ENCODE measurements at regions not wholly inside any gene's neighbourhood (a gene's known extent, or its start where the extent isn't known, plus 50 kb on each side); places are given as distances from the start of the nearest gene placed in this dataset.
"Not testable (repeated sequence)": the region's sequence is repeated elsewhere in the genome, so short reads cannot be mapped to it uniquely, and the experiment has no call there.

DNA sequence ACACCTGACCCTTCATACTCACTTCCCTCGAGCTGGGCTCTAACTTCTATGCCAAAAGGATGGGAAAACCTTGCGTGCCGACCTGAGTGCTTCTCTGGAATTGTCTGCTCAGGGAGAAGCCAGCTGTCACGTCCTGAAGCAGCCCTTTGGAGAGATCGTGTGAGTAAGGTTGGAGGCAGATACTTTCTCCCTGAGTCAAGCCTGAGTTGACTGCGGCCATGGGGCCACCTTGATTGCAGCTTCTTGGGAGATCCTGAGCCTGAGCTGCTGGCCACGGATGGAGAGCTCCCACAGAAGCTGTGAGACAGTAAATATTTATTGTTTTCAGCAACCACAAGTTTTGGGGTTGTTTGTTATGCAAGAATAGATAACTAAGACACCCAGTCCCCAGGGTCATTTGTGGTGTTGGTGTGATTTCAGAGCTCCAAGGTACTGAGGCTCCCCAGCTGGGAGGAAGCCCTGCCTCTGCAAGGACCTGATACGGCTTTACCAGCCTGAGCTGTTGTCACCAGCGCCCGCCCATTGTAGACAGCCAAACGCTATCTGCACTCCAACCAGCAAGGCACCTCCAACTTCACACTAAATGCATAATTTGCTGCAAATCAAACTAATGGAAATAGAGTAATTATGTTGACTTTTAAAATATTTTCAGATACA, 531.6 kb downstream of the PTPRU start:
- DNase-seq: no peak

DNA sequence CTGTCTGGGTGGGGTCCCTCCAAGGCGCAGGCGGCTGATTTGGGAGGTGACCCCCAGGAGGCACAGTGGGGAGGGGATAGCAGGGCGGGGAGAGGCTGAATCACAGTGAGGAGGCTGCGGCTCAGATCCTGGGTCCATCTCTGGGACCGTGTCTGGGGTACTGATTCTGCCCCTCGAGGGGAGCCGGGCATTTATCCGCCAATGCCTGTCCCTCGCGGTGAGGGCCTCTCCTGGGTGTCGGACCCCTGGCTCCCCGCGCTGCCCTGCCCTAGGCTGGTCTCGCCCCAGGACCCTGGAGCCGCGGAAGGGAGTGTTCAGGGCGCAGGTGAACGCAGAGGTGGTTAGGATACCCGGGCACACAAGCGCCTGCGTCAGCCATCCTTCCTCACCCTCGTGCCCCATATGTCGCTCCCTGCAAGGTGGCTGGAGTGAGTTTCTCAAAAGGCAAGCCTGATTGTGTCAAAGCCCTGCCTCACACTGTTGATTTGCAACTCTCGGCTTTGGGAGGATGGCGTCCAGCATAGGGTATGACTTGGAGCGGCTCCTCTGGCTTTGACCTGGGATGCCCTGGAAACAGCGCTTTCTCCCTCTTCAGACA, 530.9 kb downstream of the PTPRU start:
- no peak for DNase-seq

DNA sequence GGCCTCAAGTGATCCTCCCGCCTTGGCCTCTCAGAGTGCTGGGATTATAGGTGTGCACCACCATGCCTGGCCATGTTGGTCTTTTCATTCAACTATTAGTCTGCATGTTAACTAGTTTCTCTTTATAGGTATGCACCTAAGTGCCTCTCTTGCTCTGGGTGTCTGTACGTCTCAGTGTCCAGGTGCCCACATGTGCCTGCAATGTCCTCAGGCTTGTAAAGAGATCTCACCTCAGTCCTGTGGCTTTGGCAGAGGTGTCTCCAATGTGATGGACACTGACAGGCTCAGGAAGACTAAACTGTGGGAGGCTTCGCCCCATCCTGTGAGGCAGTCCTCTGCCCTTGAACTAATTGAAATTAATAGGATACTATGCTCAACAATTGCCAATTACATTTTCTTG, 526.3 kb downstream of the PTPRU start:
- no peak for DNase-seq

DNA sequence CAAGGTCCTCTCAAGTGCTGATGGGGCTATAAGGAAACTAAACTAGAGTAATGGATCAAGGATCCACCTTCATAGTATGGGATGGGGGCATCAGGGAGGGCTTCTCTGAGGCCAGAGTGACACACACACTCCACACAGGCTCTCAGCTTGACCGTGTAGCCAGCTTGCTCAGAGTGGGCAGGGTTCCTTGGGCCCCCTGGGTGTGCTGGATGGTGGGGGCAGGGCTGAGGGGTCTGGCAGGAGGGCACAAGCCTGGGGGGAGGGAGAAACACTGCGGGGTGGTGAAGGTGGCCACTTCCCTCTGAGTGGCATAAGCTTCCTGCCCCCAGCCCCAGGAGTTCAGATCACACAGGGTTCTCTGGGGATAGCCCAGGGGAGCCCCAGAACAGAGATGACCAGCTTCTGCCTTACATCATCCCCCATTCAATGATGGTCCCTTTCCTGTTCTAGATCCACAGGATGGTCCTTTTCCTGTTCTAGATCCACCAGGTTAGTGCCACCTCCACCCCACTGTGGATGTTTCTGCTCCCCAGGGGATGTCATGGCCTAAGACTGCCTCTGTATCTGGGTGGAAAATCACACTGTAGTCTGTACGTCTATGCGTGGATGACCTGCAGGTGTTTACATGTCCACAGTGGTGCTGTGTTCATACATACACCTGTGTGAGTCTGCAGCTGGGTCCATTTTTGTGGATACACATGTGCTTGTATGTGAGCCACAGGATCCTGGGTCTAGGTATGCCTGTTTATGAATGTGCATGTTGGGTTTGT, 525.0 kb downstream of the PTPRU start:
- no peak for DNase-seq

DNA sequence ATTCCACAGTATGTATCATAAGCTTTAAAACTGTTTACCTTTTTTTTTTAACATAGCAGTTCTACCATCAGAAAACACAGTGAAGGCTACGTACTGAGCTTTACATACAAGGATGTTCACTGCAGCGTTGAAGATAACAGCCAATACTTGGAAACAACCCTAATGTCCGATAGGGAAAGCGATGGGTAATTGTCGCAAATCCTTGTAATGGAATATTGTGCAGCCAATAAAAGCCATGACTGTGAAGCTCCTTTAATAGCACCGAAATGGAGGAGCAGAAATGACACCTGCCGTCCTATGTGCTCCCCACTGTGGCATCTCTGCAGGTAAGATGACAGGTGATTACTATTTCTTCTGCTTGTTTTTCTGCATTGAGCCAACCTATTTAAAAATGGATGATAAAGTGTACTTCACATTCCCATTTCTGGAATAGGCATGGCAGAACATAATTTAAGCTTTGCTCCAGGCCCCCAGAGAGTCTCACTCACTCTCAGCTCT, 523.8 kb downstream of the PTPRU start:
- DNase-seq: no peak

DNA sequence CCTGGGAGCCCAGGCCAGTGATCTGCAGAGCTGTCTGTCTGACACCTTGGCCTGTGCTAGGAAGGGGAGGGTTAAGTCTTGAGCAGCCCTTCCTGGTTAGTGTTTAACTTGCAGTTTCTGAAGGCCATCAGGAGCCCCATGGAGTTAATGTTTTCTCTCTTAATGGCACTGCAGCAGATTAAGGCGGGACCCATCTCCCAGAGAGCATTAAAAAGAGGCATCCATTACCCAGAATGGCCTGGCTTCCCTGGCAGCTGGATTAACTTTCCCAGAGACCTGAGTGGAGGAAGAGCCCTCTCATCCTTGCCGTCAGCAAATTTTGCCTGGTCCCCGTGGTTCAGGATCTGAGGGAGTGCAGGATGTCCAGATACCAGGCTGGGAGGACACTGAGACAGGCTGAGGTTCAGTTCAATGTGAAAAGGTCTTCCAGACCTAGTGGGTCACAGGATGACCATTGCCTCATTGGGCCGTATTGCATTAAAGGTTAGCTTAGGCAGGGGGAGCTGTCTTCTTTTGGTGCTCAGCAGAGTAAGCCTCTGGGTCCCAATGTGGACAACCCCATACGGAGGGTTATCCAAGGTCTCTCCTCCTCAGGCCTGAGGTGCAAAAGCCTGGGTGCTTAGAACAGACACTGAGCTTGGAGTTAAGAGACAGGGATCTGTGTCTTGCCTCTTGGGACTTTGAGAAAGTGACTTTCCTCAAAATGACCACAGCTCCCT, 522.6 kb downstream of the PTPRU start:
- no peak for DNase-seq

DNA sequence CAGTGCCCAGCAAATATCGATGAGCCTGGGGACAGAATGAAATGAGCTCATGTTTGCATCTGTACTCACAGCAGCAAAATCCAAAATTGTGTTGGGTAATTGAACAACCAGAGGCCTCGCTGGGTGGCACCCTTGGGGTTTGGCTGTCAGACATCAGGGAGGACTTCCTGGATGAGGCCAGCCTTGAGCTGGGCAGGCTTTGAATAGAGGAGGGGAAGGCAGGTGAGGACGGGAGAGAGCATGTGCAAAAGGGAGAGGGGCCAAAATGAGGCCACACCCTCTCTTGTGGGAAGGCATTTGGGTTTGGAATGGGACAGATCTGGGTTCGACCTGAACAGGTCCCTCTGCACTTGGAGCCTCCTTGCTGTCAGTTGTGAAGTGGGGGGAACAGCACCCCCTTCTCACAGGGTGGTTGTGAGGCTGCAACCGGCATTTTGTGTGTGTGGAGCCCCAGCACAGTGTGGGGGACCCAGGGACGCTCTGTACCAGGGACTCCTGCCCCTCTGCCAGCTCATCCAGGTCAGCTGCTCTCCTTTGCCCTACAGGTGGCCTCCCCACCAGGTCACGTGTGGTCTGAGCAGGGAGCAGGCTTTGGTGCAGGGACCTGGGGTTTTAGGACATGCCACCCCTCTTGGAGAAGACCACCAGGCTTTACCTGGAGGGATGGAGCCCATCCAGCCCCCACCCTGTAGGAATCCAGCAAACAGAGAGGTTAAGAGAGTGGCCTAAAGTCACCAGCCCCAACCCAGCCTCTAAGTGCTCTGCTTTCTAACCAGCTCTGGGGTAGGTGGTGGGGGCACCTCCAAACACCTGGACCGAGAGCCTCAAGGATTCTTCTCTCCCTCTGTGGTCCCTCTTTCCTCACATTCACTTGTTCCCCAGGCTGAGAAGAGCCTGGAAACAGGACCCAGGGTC, 521.8 kb downstream of the PTPRU start:
- DNase-seq: no peak

DNA sequence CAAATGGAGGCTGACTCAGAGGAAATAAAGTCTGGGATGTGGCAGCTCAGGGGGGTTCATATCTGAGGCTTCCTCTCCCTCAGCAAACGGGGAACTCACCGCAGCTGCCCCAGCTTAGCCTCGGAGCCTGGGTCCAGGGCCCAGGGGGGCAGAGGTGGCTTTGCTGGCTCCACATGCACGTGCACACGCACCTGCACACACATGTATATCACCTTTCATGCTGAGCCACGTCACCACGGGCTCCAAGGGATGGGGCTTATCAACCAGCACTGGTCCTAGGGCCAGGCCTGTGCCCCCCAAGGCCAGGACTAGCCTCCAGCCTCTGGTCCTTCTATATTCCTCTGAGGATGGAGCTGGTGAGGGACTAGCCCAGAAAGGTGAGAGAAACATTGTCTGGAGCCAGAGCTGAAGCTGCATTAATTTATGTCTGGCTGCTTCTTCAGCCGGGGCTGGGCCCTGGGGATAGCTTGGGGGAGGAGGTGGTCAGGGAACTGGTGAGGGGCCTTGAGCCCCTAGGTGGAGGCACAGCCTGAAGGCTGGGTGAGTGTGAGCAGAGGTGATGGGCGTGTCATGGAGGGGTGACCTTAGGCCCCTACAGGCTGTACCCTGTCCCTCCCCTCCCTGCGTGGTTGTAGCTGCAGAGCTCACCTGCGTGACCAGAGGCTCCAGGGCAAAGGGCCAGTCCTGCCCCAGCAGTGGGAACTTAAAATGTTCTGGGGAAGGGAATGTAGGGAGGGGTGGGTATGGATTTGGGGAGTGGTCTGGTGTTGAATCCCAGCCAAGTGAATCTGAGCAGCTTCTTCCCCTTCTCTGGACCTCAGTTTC, 520.8 kb downstream of the PTPRU start:
- no peak for DNase-seq

DNA sequence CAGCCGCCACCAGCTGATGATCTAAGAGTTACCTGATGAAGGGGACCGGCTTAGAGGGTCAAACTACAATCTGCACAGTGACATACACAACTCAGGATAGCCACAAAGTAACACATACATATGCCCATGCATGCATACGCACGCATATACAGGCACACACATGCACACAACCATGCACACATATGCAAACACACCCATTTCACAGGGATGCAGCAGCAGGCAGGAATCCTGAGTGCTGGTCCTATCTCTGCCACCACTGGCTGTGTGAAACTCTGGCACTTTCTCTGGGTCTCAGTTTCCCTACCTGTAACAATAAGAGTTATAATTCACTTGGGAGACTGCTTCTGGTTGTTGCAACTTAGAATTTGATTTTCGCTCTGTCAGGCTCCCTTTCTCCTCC, 520.2 kb downstream of the PTPRU start:
- no peak for DNase-seq

DNA sequence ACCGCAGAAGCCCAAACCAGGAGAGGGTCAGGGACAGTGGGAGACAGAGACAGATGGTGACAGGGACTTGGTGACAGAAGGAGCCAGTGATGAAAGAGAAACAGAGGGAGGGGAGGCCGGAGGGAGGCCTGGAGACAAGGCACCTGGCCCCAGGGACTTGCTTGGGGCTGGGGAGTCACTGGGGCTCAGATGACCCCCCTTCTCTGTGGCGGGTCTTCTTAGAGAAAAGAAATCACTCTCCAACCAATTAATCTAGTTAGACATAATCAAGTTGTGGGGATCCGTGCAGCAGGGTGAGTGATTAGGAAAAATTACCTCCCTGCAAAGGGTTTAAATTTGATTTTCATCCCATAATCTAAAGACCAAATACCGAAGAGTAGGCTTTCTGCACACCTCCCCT, 519.8 kb downstream of the PTPRU start:
- no peak for DNase-seq

DNA sequence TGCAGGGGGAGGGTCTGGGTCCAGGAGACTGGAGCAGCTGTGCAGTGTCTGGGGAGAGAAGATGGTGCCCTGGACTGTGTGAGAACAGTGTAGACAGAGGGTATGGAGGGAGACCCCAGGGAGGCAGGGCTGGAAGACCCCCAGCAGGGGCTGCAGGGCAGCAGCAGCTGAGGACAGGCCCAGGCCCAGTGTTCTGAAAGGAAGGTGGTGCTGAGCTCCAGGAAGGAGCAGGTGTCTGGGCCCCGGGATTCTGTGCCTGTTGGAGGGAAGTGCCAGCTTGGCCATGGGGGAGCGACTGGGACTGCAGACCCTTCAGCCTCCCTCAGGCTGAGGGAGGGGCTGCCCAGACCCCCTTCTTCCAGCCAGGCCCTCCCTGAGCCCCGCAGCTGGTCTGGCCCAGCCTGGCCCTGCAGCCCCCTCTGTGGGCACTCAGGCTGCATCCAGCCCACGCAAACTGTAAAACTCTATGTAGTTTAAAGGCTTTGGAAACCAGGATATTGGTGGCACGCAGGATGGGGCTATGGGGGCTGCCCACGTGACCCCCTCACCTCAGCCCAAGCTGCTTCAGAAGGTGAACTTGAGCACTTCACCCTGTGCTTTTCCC, 519.2 kb downstream of the PTPRU start:
- not testable (repeated sequence) for DNase-seq

DNA sequence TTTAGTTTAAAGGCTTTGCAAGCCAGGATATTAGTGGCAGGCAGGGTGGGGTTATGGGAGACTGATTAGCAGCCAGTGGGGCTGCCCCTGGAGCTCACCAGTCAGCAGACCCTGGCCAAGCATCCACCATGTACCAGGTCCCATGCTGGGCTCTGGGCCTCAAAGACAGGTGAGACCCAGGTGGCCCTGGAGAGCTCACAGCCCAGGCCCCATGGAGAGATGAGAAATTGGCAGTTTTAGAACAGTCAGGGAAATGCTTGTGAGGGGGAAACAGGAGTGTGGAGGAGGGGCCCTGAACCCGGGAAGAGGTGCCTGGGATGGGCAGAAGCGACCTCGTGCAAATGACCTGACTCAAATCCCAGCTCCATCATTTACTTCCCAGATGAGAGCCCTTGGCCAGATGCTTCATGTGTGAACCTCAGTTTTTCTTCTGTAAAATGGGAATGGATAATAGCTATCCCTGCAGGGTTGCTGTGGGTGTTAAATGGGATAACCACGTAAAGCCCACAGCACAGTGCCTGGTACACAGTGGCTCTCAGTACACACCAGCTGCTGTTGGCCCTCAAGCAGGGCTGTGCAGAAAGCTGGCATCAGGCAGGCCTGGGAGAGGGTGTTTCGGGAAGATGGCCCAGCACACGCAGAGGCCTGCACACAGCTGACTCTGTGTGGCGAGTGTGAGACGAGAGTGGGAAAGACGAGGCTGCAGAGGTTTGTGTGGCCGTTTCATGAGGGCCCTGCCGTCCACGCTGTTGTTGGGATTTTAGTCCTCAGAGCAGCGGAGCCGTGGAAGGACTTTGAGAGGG, 518.5 kb downstream of the PTPRU start:
- no peak for DNase-seq

DNA sequence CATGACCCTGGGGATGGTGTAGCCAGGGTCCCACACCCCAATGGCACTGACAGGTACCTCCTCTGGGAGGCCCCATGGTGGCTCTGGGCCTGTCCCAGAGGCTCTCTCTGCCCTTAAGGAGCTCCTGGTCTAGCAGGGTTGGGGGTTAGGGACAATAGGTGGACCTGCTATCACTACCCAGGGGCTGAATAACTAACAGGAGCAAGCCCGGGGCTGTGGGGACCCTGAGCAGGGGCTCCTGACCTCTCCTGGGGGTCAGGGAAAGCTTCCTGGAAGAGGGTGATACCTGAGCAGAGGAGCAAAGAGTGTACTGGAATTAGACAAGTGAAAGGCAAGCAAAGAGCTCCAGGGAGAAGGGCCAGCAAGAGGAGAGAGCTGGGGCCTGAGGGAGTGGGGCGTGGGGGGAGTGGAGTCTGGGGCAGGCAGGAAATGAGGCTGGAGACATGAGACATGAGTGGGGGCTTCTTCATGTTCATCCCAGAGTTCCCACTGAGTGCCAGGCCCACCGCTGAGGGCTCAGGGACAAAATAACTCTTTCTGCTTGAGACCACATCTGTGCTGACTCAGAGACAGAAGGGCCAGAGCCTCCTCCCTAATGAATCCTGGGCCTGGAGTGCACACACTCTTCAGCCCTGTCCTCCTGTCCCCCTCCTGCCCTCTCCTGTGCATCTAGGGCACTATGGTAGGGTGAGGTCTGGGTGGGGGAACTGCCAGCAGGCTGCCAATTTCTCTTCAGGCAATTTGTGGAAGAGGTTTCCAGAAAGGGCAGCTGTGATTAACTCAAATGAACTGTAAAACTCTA, 517.6 kb downstream of the PTPRU start:
- no peak for DNase-seq

DNA sequence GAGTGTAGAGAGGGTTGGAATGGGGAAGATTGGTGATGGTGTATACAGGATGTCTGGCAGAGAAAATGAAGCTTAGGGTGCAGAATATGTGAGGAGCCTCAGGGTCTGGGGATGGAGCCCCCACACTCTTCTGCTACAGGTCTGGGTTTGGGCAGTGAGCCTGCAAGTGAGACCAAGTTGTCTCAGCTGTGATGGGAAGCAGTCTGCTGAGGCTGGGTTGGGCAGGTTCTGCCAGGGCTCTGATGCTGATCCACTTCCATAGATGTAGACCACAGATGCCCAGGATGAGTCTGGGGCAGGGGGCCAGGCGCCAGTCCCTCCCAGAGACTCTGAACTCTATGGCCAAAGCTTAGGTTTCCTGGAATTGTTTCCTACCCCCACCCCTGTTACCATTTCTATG, 516.9 kb downstream of the PTPRU start:
- DNase-seq: no peak

DNA sequence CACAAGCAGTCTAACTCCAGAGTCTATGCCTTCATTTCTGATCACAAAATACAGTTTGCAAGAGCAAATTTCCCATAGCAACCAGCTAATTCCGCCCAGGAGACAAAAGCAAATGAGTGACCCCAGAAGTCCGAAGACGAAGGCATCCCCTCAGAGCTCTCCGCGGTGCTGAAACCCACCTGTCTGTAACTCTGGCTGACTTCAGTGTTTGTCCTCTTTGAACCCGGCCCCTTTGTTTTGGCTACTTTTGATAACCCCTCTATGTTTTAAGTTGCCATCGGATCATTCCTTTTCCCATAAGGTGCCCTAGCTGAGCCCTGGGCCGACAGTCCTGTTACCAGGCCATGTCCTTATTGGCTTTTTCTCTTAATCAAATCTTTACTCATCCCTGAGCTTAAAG, 515.8 kb downstream of the PTPRU start:
- no peak for DNase-seq

DNA sequence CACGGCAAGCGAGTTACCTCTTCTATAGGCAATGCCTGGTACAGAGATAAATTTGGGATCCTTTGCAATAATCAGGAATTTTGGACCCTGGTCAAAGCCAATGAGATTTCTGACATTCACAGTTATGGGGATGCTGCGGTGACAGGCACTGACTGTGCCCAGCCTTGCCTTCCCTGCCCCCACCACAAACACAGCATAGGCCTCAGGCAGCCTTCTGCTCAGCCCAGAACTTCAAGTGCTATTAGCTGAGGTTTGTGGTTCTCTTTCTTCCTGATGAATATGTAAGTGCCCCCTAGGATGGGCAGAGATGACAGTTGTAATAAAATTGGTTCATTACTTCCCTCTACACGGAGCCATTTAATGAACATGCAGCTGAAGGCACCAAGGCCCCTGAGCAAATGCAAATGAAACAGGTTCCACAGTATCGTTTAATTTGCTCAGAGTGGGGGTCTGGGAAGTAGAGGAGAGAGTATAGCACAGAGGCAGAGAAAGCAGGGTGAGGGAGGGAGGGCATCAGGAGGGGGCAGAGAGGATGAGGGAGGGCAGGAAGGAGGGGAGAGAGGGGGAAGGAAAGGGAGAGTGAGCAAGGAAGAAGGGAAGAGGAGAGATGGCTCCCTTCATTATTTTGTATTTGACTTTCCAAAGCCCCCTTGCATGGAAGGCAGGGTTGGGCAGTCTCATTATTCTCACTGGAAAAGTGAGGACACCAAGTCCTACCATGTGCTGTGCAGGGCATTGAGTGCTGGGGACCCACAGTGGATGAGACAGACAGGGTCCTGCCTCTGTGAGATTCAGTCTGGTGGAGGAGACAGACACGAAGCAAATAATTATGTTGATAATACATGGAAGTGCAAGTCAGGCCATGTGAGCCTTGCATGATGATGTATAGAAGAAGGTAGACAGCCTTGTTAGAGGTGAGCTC, 513.0 kb downstream of the PTPRU start:
- DNase-seq: no peak

DNA sequence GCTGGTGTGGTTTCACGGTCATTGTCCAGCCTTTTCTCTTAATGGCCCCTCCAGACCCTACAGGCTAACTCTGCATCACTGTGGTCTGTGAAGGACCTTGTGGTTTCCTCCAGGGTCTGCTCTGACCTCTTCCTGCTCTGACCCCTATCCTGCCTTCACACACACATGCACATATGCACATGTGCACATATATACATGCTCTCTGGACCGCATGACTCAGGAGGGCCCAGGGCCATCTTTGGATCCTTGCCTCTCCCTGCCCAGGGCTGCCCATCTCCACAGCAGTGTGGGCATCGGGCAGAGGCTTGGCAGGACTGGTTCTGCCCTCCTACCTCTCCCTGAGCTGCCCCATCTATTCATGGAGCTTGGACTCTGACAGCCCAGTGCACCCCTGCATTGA, 510.9 kb downstream of the PTPRU start:
- no peak for DNase-seq

DNA sequence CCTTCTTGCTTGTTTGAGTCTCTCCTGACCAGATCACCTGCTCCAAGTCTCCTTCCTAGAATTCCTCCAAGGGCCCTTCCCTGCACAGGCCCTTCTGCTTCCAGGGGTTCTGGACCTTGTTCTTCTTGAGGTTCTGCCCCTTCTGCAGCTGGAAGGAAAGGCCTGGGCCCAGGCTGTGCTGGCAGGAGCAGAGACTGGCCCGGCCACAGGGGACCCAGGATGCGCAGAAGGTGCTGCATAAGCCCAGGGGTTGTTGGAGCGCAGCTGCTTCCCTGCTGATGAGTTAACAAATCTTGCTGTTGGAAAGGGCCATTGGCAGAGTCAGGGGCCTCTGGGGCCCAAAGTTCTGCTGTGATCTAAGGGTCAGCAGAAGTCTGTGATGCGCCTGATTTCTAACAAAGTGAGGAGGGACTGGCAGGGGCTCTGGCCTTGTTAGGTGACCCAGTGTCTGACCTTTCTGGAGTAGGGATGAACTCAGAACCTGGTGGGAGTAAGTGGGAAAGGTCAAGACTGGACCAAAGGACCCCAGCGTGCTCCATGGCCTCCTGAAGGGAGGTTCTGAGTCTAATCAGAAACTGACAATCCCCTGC, 509.8 kb downstream of the PTPRU start:
- DNase-seq: no peak
